ENCODE measurements at regions not wholly inside any gene's neighbourhood (a gene's known extent, or its start where the extent isn't known, plus 50 kb on each side); places are given as distances from the start of the nearest gene placed in this dataset.

DNA sequence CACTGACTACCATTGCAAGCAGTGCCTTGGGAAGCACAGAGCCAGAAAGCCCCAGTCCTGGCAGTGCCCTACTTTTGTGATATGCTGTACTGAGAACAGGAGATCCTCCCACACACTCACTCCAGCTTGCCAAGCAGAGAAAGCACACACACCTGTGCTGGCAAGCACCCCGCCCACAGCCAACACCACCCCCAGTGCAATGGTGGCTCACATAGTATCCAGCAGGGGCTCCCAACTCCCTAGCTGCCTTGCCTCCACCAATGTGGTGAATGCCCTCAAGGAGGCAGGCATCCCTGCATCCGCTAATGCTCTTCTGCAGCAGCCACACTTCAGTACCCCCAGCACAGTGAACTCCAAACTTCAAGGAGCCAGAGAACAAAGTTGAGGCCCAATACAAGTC is 1655.8 kb downstream of the SUCLG1 start:
- no peak for TF ChIP-seq POLR2A (IDR thresholded peaks at IDR 0.05)
- TF ChIP-seq, protein P1, sequence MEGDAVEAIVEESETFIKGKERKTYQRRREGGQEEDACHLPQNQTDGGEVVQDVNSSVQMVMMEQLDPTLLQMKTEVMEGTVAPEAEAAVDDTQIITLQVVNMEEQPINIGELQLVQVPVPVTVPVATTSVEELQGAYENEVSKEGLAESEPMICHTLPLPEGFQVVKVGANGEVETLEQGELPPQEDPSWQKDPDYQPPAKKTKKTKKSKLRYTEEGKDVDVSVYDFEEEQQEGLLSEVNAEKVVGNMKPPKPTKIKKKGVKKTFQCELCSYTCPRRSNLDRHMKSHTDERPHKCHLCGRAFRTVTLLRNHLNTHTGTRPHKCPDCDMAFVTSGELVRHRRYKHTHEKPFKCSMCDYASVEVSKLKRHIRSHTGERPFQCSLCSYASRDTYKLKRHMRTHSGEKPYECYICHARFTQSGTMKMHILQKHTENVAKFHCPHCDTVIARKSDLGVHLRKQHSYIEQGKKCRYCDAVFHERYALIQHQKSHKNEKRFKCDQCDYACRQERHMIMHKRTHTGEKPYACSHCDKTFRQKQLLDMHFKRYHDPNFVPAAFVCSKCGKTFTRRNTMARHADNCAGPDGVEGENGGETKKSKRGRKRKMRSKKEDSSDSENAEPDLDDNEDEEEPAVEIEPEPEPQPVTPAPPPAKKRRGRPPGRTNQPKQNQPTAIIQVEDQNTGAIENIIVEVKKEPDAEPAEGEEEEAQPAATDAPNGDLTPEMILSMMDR (IDR thresholded peaks at IDR 0.05): no peak
- H3K27ac ChIP-seq: no peak overlapping the region
- H3K27me3 ChIP-seq: no peaks in the 10 kb centered on the region
- no peak overlapping the region for H3K4me3 ChIP-seq
- H3K9me3 ChIP-seq: peaks cover 7 to 34% of the 10 kb centered on the region in 2 donors
- no peaks in the 10 kb centered on the region for H3K4me1 ChIP-seq
- intact Hi-C loops (cut with DNase I; ENCODE audit: low total_unique reads): no loop called here
- H3K36me3 ChIP-seq: no peaks in the 10 kb centered on the region
- no peak for DNase-seq (ENCODE audit: low spot score in 2 of 2)

DNA sequence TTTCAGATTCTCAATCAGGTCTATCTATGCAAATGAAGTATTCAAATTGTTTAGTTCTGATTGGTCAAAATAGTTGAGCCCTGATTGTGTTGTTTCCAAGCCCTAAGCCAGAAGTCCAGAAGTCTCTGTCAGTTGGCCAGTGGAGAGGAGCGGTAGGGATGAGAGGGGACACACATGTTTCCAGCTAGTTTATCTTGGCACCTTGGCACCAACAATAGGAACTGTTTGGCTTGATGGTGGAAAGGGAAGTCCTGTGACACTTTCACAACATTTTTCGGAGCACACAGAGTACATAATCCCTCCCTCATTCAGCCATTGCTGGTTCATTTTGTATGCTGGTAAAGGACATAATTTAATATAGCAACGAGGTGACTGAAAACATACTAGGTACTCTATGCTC is 1661.6 kb downstream of the SUCLG1 start:
- Histone ChIP-seq H3K4me1 (no peaks in the 10 kb centered on the region), H3K27ac (no peak overlapping the region), H3K4me3 (no peak overlapping the region), H3K36me3 (no peaks in the 10 kb centered on the region), H3K27me3 (no peaks in the 10 kb centered on the region), H3K9me3 (peaks cover 0 to 1% of the 10 kb centered on the region in 2 donors)
- no peak for TF ChIP-seq POLR2A (IDR thresholded peaks at IDR 0.05)
- TF ChIP-seq POLR2AphosphoS5 (IDR thresholded peaks at IDR 0.05): no peak
- TF ChIP-seq, protein P1 (IDR thresholded peaks at IDR 0.05): no peak
- DNase-seq (ENCODE audit: low spot score in 2 of 2): no peak
- intact Hi-C loops (cut with DNase I; ENCODE audit: low total_unique reads): no loop called here

DNA sequence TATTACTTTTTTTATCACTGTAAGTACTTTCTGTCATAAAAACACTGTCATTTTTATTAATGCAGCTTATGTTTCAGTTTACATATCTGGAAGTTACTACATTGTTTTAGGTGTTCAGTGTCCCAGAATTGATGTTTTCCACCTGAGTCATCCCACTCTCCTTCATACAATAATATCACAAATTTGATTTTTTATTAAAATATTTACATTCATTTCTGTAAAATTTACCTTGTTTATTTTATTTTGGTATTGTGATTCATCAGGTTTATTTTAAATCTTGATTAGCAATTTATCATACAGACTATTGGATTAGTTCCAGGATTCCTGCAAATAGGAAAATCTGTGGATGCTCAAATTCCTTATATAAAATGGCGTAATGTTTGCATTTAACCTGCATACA is 1662.9 kb downstream of the SUCLG1 start:
- intact Hi-C loops (cut with DNase I; ENCODE audit: low total_unique reads): no loop called here
- H3K36me3 ChIP-seq: no peaks in the 10 kb centered on the region
- TF ChIP-seq POLR2AphosphoS5 (IDR thresholded peaks at IDR 0.05) (no peak), POLR2A (IDR thresholded peaks at IDR 0.05) (no peak)
- TF ChIP-seq, protein P1 (IDR thresholded peaks at IDR 0.05): no peak
- H3K4me3 ChIP-seq: no peak overlapping the region
- H3K9me3 ChIP-seq: no peaks in the 10 kb centered on the region
- no peaks in the 10 kb centered on the region for H3K4me1 ChIP-seq
- no peaks in the 10 kb centered on the region for H3K27me3 ChIP-seq
- no peak for DNase-seq (ENCODE audit: low spot score in 2 of 2)
- H3K27ac ChIP-seq: no peak overlapping the region

DNA sequence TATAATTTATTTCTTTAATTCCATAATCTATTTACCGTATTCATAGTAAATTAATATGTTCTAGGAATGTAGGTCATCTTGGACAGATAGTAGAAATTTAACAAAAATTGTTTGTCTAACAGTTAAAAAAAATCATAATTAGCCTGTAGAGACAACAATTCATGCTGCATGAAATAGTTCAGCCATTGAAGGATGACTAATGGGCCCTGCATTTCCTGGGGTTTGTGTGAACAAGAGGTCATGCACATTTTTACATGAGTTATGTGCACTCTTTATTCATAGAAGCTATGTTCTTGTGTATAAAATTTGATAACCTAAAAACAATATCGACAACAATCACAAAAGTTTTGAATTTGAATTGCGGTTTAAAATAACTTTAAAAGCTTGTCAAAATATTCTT is 1663.6 kb downstream of the SUCLG1 start:
- intact Hi-C loops (cut with DNase I; ENCODE audit: low total_unique reads): no loop called here
- Histone ChIP-seq H3K4me1 (no peaks in the 10 kb centered on the region), H3K27ac (no peak overlapping the region), H3K4me3 (no peak overlapping the region), H3K9me3 (no peaks in the 10 kb centered on the region), H3K36me3 (no peaks in the 10 kb centered on the region), H3K27me3 (no peaks in the 10 kb centered on the region)
- TF ChIP-seq POLR2A (IDR thresholded peaks at IDR 0.05) (no peak), POLR2AphosphoS5 (IDR thresholded peaks at IDR 0.05) (no peak)
- TF ChIP-seq, protein P1 (IDR thresholded peaks at IDR 0.05): no peak
- DNase-seq (ENCODE audit: low spot score in 2 of 2): no peak

DNA sequence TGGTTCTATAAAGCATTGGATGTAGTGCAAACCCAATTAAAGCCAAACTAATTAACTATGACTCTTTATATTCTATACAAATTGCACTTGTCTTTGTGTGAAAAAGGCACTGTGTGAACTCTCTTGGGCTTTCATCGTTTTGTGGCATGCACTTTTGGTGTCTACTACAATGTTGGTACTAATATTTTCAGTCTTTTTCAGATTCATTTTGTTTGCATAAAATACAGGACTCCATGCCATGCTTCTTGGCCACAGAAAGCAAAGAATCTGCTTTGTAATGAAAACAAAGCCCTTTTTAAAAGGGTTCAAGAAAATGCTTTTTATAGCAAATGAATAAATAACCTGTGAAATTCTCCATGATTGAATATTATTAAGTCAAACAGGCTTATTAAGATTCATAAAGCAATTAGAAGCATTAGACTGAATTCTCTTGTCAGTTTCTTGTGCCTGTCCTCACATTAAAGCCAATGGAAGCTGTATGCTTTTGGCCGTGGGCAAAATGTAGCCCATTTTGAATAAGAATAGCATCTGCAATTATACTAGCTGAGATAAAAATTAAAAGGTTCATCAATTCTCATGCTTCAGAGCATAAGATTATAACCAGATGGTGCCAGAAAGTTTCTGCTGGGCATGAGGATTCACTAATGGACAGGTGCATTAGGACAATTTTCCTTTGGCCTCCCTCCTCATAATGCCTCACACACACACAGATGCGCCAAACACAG is 1665.2 kb downstream of the SUCLG1 start:
- Histone ChIP-seq H3K36me3 (no peaks in the 10 kb centered on the region), H3K27me3 (no peaks in the 10 kb centered on the region), H3K4me1 (no peaks in the 10 kb centered on the region), H3K4me3 (no peak overlapping the region), H3K27ac (no peak overlapping the region), H3K9me3 (no peaks in the 10 kb centered on the region)
- TF ChIP-seq, protein P1 (IDR thresholded peaks at IDR 0.05): no peak
- no peak for TF ChIP-seq POLR2AphosphoS5 (IDR thresholded peaks at IDR 0.05)
- no peak for TF ChIP-seq POLR2A (IDR thresholded peaks at IDR 0.05)
- DNase-seq (ENCODE audit: low spot score in 2 of 2): no peak
- intact Hi-C loops (cut with DNase I; ENCODE audit: low total_unique reads): no loop called here

All from breast epithelium (tissue), 4 donors.